GM19463 (cell line): ENCODE measurements at regions not wholly inside any gene's neighbourhood (a gene's known extent, or its start where the extent isn't known, plus 50 kb on each side); places are given as distances from the start of the nearest gene placed in this dataset.

ENCODE experiments used
- ATAC-seq: cut with Tn5 transposase; IDR thresholded peaks from one replicate; pipeline ENCODE4 v1.9.1; 2021; ENCODE audit warnings: mild to moderate bottlenecking, moderate library complexity; ENCODE audit not compliant: unreplicated experiment

DNA sequence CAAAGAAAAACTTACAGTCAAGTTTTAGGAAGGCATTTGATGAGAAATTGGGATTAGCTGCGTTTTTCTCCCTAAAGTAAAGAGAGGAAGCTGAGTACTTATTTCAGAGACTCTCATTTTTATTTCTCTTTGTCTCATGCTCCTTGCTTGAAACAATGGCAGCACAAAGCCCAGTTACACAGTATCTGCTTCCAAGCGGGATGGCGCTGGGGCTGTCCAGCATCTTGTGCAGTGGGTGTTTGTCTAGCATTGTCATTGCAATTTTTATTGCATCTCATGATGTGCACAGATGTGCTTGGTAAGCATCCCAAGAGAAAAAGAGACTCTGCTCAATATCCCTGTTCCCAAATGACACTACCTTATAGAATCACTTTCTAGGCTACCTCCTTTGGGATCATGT is 102.8 kb upstream of the ZNF521 start:
- ATAC-seq = no peak

DNA sequence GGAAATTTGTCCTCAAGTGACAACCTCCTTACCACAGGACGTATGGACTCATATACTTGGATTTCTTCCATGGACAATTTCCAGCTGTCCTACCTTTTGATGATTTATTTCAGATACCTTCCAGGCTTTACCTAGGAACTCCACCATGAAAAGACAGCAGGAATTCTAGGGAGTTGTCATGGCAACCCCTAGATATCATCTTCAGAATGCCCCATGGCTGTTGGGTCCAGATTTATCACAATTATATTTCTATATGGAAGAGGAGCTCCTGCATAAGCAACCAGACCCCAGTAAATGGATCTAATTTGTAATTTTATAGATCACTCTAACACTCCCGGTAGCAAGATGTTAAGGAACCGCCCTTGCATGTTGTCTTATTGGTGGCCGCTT is 102.3 kb upstream of the ZNF521 start:
- no peak for ATAC-seq

GRCh38 chr18:25453556-25454269 is 101.7 kb upstream of the ZNF521 start:
- ATAC-seq = no peak

- ATAC-seq = no peak
Observed at GRCh38 chr18:25451077-25451658, 99.2 kb upstream of the ZNF521 start.

- ATAC-seq = no peak
Observed at GRCh38 chr18:25449046-25449445, 97.1 kb upstream of the ZNF521 start.

- ATAC-seq = no peak
Observed at GRCh38 chr18:25446972-25447371, 95.0 kb upstream of the ZNF521 start.

DNA sequence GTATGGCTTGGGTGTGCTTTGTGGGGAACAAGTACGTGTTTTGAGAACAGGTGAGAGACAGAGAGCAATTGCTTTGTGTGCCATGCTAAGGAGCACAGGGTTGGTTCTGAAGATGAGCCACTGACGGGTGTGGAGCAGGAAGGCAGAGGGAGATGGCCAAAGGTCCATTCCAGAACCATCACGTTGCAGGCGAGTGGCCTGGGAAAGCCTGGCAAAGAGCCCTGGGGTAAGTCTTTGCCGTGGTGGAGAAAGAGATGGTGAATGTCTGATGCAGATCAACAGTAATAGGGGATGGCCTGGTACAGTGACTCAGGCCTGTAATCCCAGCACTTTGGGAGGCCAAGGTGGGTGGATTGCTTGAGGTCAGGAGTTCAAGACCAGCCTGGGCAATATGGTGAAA is 93.5 kb upstream of the ZNF521 start:
- ATAC-seq = no peak

- no peak for ATAC-seq
Observed at GRCh38 chr18:25443776-25444175, 91.8 kb upstream of the ZNF521 start.

- ATAC-seq = no peak
Observed at GRCh38 chr18:25435149-25435782, 83.3 kb upstream of the ZNF521 start.

- ATAC-seq = no peak
Observed at GRCh38 chr18:25434745-25435144, 82.8 kb upstream of the ZNF521 start.

- no peak for ATAC-seq
Observed at GRCh38 chr18:25433590-25433989, 81.6 kb upstream of the ZNF521 start.

- ATAC-seq = no peak
Observed at GRCh38 chr18:25425024-25425423, 73.1 kb upstream of the ZNF521 start.

DNA sequence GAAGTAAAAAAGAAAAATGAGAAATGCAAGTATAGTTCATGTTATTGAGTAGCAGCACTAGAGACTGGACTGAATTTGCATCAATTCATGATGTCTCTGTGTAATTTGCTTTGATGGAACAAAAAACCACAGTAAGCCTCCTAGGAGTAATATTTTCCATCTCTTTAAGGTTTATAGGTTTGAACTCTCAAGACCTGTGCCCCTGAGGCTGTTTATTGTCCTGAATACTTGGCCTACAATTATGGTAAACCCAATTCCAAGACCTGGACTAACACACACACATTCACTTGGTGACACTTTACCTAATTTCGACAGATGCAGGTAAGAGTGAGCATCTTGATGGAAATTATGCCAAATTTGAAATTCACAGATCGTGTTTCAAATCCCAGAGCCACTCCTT is 71.8 kb upstream of the ZNF521 start:
- no peak for ATAC-seq

DNA sequence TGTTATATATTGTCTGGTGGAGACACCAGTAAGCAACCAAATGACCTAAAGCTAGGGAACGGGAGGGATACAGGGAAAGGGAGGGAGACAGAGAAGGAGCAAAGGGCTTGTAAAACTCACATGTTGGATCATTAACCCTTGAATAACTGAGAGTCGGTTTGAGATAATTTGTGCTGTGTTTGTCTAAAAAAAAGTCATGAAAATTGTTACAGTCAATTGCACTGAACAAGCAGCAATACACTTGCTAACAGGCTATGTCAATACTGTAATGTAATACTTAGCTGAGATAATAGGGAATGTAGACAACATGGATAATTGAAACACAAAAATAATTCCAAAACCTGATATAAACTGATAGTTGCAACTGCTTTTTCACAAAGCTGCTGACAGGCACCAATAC is 71.3 kb upstream of the ZNF521 start:
- no peak for ATAC-seq

GRCh38 chr18:25422230-25422629 is 70.3 kb upstream of the ZNF521 start:
- ATAC-seq = no peak

DNA sequence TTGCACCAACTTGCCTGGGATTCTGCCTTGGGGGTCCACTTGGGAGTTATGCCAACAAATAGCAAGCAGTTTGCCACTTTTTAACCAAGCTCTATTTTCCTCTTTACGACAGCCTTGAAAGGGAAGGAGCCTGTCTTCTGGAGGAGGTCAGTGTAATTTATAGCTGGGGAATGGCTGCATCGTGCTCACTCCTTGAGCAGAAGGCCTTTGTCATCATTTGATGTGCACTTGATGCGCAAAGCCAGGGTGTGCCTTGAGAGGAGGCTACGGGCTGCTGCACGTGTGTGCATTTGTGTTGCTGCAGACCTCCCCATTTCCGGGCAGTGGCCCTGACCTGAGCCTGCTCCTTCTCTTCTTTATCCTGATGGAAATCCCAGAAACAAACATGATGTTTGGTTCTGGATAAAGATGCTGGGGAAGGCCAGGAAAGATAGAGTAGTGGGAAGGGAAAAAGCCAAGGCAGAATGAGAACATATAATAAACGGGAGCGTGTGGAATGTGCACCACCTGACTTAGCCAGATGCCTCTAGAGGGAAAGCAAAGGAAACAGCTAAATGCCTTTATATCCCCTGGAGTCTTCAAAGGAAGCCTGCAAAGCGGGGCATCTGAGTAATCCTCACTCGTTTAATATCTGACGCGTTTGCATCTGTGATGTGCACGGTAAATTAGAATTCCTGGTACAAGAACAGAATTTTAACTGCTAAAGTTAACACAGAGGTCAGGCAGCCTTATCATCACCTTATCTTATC is 68.3 kb upstream of the ZNF521 start:
- ATAC-seq = no peak

GRCh38 chr18:25416374-25416773 is 64.4 kb upstream of the ZNF521 start:
- ATAC-seq = no peak

DNA sequence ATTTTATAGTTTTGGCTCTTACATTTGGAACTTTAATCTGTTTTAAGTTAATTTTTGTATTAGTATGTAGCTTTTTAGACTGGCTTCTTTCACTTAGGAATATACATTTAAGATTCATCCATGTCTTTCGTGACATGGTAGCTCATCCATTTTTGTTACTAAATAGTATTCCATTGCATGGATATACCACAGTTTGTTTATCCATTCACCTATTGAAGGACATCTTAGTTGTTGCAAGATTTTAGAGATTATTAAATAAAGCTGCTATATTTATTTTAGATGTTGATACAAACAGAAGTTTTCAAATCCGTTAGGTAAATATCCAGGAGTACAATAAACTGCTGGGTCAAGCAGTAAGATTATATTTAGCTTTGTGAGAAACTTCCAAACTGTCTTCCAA is 58.0 kb upstream of the ZNF521 start:
- no peak for ATAC-seq

DNA sequence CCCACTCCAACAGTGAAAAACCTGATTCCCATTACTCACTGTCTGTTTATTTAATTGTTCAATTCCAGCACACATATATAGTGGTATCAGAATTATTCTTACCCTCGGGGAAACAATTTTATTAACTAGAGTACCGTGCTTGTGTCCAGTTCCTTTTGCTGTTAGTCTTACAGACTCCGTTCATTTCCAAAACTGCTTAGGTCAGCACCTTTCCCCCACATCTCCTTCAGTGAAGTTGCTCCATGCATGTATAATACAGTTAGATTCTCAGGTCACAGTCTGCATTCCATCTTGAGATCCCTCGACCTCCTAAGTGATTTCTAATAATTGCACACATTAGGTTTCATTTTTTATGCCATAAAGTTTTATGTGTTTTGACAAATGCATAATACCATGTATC is 56.3 kb upstream of the ZNF521 start:
- ATAC-seq = no peak
